Right cardiac atrium (tissue), 5 donors: ENCODE measurements at regions not wholly inside any gene's neighbourhood (a gene's known extent, or its start where the extent isn't known, plus 50 kb on each side); places are given as distances from the start of the nearest gene placed in this dataset.

Experiments
- ATAC-seq, 2 donors: fragments of 200-7000 bp; cut with Tn5 transposase; one replicate each; pipeline versions ENCODE4 v1.8.0 to v1.9.1; 2020; ENCODE audit warnings: moderate library complexity in 2 of 2, mild to moderate bottlenecking in 1 of 2
- DNase-seq, 3 donors: peaks; one replicate each; pipeline ENCODE4 v3.0.0-alpha.2; 2020
- H3K27ac ChIP-seq: one replicate; pipeline ENCODE4 v1.5.1; 2013; ENCODE audit warnings: mild to moderate bottlenecking, low read length, control low read depth, moderate library complexity
- H3K27me3 ChIP-seq: one replicate; pipeline ENCODE4 v1.6.1; 2013; ENCODE audit not compliant: control insufficient read depth, insufficient read depth
- H3K4me1 ChIP-seq: one replicate; pipeline ENCODE4 v1.6.1; 2013; ENCODE audit warnings: low read length; ENCODE audit not compliant: control insufficient read depth, insufficient read depth
- H3K4me3 ChIP-seq: one replicate; pipeline ENCODE4 v1.5.1; 2013; ENCODE audit warnings: low read length, control low read depth
- H3K9me3 ChIP-seq: one replicate; pipeline ENCODE4 v1.6.1; 2013; ENCODE audit warnings: low read length; ENCODE audit not compliant: control insufficient read depth
- WGBS: extraction: QIAGEN DNeasy Blood & Tissue Kit; methylation state at CpG from one replicate; pipeline ENCODE4 v1.1.7; 2013; 5-methylcytosine and 5-hydroxymethylcytosine counted together
- intact Hi-C, 4 donors: fragments of 100-400 bp; cut with DNase I; formaldehyde crosslinking; loops; one replicate each; pipeline versions ENCODE4 v1.11.0 to v1.14.0; 2022 to 2023
- donor health status: healthy with polysubstance abuse.
- donor health status: DM: no; HTN: yes; CAD: no.
- donor health status: DM: no; HTN: no; CAD: no.
- donor health status: DM: no; HTN: yes; CAD: no; lungs with severe emphysema.
- donor health status: DM: yes; HTN: yes; CAD: no.

- intact Hi-C loops, result no loop called here
- H3K4me3 ChIP-seq, result no peak overlapping the region
- no peaks in the 10 kb centered on the region for H3K9me3 ChIP-seq
- no peak for ATAC-seq
- no peak for DNase-seq
- no peaks in the 10 kb centered on the region for H3K4me1 ChIP-seq
- H3K27ac ChIP-seq, result no peak overlapping the region
- no peaks in the 10 kb centered on the region for H3K27me3 ChIP-seq
- 24% methylated on average over 2 of the region's 2 CpGs for WGBS
These were observed 400.9 kb upstream of the FGF13 start for GRCh38 chrX:139112432-139112831.

DNA sequence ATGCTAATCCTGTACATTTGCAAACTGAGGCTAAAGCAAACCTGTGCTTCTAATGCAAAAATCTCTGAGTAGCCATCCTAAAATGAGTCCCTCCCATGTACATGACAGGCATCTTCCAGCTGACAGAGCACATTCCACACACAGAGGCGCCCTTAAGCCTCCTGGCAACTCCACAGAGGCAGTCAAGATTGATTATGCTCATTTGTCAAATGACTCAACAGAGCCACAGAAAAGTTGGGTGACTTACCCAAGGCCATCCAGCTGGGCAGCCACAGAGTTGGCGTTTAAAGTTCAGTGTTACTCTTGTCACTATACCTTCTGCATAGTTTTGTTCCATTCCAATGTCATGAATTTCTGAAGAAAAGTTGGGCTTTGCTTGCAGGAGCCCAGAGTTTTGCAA, 394.6 kb upstream of the FGF13 start:
- Histone ChIP-seq H3K9me3 (no peaks in the 10 kb centered on the region), H3K27me3 (no peaks in the 10 kb centered on the region), H3K4me3 (no peak overlapping the region), H3K4me1 (no peaks in the 10 kb centered on the region), H3K27ac (no peak overlapping the region)
- ATAC-seq (no peak), DNase-seq (no peak)
- 66% methylated on average over 2 of the region's 2 CpGs for WGBS
- intact Hi-C loops, result no loop called here

GRCh38 chrX:139094671-139095592, 383.4 kb upstream of the FGF13 start:
- intact Hi-C loops, result no loop called here
- no peaks in the 10 kb centered on the region for H3K27me3 ChIP-seq
- H3K4me1 ChIP-seq, result no peaks in the 10 kb centered on the region
- no peak overlapping the region for H3K4me3 ChIP-seq
- 59% methylated on average over 6 of the region's 6 CpGs for WGBS
- no peak for ATAC-seq
- H3K9me3 ChIP-seq, result no peaks in the 10 kb centered on the region
- DNase-seq, result no peak
- H3K27ac ChIP-seq, result no peak overlapping the region

DNA sequence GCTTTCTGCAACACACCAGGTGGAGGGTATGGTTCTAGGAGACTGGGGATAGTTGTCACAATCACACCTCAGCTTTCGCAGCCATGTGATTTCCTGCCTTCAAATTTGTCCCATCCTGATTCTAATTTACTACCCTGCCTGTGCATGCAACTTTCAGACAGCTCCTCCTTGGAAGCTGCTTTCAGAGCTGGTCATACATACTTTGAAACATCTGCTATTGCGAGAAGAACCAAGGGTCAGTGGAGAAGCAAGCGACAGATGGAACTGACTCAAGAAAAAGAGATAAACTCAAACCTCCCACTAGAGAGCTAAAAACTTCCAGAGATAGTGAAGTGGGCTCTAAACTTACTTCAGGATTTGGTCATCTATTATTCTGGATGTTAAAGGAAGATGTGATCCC, 381.7 kb upstream of the FGF13 start:
- Histone ChIP-seq H3K27ac (no peak overlapping the region), H3K27me3 (no peaks in the 10 kb centered on the region), H3K4me1 (no peaks in the 10 kb centered on the region), H3K9me3 (no peaks in the 10 kb centered on the region), H3K4me3 (no peak overlapping the region)
- DNase-seq (no peak), ATAC-seq (no peak)
- 82% methylated on average over 3 of the region's 3 CpGs for WGBS
- intact Hi-C loops, result no loop called here

DNA sequence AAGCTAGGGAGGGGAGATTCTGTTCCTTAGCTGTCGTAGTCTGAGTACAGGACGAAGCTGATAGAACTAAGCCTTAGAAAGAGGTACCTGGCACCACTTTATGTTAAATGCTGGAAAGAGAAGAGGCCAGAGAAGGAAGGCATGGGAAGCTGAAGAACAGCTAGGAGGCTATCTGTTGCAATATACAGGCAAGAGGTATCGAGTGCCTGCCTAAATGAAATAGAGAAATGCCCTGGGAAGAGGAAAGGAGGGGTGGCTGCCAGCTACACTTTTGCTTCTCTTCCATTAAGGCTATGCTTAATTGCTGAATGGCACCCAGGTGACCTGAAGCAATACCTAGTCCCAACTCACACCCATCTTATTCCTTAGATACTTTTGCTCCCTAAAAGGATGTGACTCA, 380.4 kb upstream of the FGF13 start:
- no peak overlapping the region for H3K4me3 ChIP-seq
- H3K27me3 ChIP-seq, result no peaks in the 10 kb centered on the region
- ATAC-seq (no peak), DNase-seq (no peak)
- intact Hi-C loops, result no loop called here
- no peaks in the 10 kb centered on the region for H3K4me1 ChIP-seq
- 86% methylated on average over 3 of the region's 3 CpGs for WGBS
- H3K27ac ChIP-seq, result no peak overlapping the region
- no peaks in the 10 kb centered on the region for H3K9me3 ChIP-seq

DNA sequence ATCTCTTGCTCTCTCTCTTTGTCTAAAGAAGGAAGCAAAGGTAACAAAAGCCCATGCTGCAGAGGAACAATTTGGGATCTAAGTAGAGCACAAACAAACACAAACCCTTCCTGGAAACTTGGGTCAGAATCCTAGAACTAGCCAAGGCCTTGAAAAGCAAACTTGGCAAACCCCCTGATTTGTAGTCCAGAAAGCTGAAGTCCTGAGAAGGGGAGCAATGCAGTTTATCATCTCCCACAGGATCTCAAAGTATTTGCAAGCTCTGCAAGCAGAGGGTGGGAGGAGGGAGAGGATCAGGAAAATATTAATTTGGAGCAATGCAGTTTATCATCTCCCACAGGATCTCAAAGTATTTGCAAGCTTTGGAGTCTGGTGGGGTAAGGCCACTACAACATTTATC, 379.5 kb upstream of the FGF13 start:
- intact Hi-C loops, result no loop called here
- H3K9me3 ChIP-seq, result no peaks in the 10 kb centered on the region
- H3K4me3 ChIP-seq, result no peak overlapping the region
- H3K27me3 ChIP-seq, result no peaks in the 10 kb centered on the region
- H3K27ac ChIP-seq, result no peak overlapping the region
- ATAC-seq (no peak), DNase-seq (no peak)
- no peaks in the 10 kb centered on the region for H3K4me1 ChIP-seq

GRCh38 chrX:139086246-139086645, 374.7 kb upstream of the FGF13 start:
- 83% methylated on average over 2 of the region's 2 CpGs for WGBS
- DNase-seq (no peak), ATAC-seq (no peak)
- no peaks in the 10 kb centered on the region for H3K27me3 ChIP-seq
- intact Hi-C loops, result no loop called here
- H3K4me1 ChIP-seq, result no peaks in the 10 kb centered on the region
- H3K4me3 ChIP-seq, result no peak overlapping the region
- no peaks in the 10 kb centered on the region for H3K9me3 ChIP-seq
- H3K27ac ChIP-seq, result no peak overlapping the region

- DNase-seq, result no peak
- intact Hi-C loops, result no loop called here
- Histone ChIP-seq H3K9me3 (no peaks in the 10 kb centered on the region), H3K27me3 (no peaks in the 10 kb centered on the region), H3K4me1 (no peaks in the 10 kb centered on the region), H3K27ac (no peak overlapping the region), H3K4me3 (no peak overlapping the region)
- ATAC-seq, result no peak
These were observed 373.9 kb upstream of the FGF13 start for GRCh38 chrX:139085404-139085803.

DNA sequence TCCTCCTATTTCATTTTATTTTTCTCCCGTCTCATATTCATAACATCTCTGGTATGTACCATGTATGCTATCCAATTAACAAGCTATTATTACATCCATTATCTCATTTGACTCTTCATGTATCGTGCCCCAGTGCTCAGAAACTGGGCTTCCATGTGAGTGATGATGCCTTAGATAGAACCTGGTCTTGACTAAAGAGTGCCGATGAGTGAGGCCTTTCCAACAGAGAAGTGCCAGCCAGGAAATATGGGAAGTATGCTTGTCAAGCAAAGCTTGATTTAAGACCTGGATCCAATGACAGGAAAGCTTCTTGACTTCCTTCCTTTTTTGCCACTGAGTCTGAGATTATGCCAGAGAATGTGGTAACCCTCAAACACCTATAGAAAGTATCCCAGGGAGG, 371.7 kb upstream of the FGF13 start:
- WGBS, result 45% methylated on average over 3 of the region's 3 CpGs
- Histone ChIP-seq H3K27me3 (no peaks in the 10 kb centered on the region), H3K27ac (no peak overlapping the region), H3K4me3 (no peak overlapping the region), H3K4me1 (no peaks in the 10 kb centered on the region), H3K9me3 (no peaks in the 10 kb centered on the region)
- DNase-seq, result no peak
- no peak for ATAC-seq
- intact Hi-C loops, result no loop called here

- H3K27me3 ChIP-seq, result no peaks in the 10 kb centered on the region
- intact Hi-C loops, result no loop called here
- DNase-seq, result no peak
- H3K27ac ChIP-seq, result no peak overlapping the region
- no peak overlapping the region for H3K4me3 ChIP-seq
- no peaks in the 10 kb centered on the region for H3K4me1 ChIP-seq
- no peak for ATAC-seq
- no peaks in the 10 kb centered on the region for H3K9me3 ChIP-seq
- WGBS, result 69% methylated on average over 3 of the region's 3 CpGs
These were observed 370.4 kb upstream of the FGF13 start for GRCh38 chrX:139081965-139082364.

DNA sequence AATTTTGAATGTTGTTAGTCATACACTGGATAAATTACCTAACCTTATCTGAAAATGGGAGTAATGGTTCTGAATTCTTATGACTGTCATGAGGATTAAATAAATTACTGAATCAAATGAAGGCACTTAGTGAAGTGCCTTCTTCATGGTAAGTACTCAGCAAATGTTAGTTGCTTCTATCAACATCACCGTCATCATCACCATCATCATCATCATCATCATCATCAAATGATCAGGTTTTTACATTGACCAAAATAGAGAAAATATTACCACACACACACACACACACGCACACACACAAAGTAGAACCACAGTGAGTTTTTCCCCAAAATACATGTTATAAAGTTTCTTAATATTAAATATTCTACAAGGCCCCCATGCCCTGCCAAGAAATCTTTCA, 368.3 kb upstream of the FGF13 start:
- Histone ChIP-seq H3K9me3 (no peaks in the 10 kb centered on the region), H3K4me3 (no peak overlapping the region), H3K27ac (no peak overlapping the region), H3K27me3 (no peaks in the 10 kb centered on the region), H3K4me1 (no peaks in the 10 kb centered on the region)
- 88% methylated on average over 2 of the region's 2 CpGs for WGBS
- DNase-seq (no peak), ATAC-seq (no peak)
- intact Hi-C loops, result no loop called here

DNA sequence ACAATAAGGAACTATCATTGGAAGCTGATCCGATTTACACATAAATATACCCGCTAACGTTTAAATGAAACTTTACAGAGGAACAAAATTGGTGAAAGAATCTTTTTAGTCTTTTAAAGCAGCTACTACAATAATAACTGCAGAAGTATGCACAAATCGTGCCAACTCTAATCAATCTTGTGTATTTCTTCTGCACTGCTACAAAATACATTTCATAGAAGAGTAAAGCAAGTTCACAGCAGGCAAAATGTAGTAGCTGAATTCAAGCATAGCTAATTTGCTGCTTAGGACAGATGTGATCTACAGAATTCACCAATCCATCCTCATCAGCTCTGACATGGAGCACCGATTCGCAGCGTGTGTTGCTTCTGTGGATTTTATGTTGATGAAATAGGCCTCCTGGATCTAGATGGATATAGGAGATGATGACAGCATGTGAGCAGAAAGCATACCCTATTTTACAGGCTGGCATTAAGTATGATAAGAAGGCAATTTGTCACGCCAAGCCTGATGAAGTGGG, 367.3 kb upstream of the FGF13 start:
- Histone ChIP-seq H3K27me3 (no peaks in the 10 kb centered on the region), H3K9me3 (no peaks in the 10 kb centered on the region), H3K4me3 (no peak overlapping the region), H3K27ac (no peak overlapping the region), H3K4me1 (no peaks in the 10 kb centered on the region)
- ATAC-seq (no peak), DNase-seq (no peak)
- 73% methylated on average over 8 of the region's 8 CpGs for WGBS
- intact Hi-C loops, result no loop called here
